NCI-H460 (cell line): ENCODE measurements at regions not wholly inside any gene's neighbourhood (a gene's known extent, or its start where the extent isn't known, plus 50 kb on each side); places are given as distances from the start of the nearest gene placed in this dataset.
A peak's percentile ranks its signal among the peaks of the same experiment; 100 is the strongest.
"Not testable (repeated sequence)": the region's sequence is repeated elsewhere in the genome, so short reads cannot be mapped to it uniquely, and the experiment has no call there.

Source experiments
- DNase-seq: peaks from one replicate; pipeline ENCODE4 v3.0.0-alpha.2; 2016; ENCODE audit warnings: low read depth; ENCODE audit errors: extremely low read depth

GRCh38 chr10:10661176-10661575 lies 356.5 kb upstream of the CELF2 start:
- no peak for DNase-seq

- no peak for DNase-seq
Measured at GRCh38 chr10:10662716-10663408, 354.8 kb upstream of the CELF2 start.

GRCh38 chr10:10663622-10664021 lies 354.1 kb upstream of the CELF2 start:
- no peak for DNase-seq

GRCh38 chr10:10665750-10666149 lies 351.9 kb upstream of the CELF2 start:
- DNase-seq: no peak

- no peak for DNase-seq
Measured at GRCh38 chr10:10667466-10667865, 350.2 kb upstream of the CELF2 start.

- DNase-seq: no peak
Measured at GRCh38 chr10:10676972-10677371, 340.7 kb upstream of the CELF2 start.

- peak; percentile 26 for DNase-seq
Measured at GRCh38 chr10:10677479-10677878, 340.2 kb upstream of the CELF2 start.

GRCh38 chr10:10680496-10680895 lies 337.2 kb upstream of the CELF2 start:
- no peak for DNase-seq

- DNase-seq: no peak
Measured at GRCh38 chr10:10684972-10685371, 332.7 kb upstream of the CELF2 start.

- no peak for DNase-seq
Measured at GRCh38 chr10:10685566-10685965, 332.1 kb upstream of the CELF2 start.

- DNase-seq: no peak
Measured at GRCh38 chr10:10687751-10688150, 329.9 kb upstream of the CELF2 start.

- no peak for DNase-seq
Measured at GRCh38 chr10:10699427-10699826, 318.2 kb upstream of the CELF2 start.

- DNase-seq: no peak
Measured at GRCh38 chr10:10701084-10701611, 316.5 kb upstream of the CELF2 start.

- no peak for DNase-seq
Measured at GRCh38 chr10:10702211-10702610, 315.5 kb upstream of the CELF2 start.

- DNase-seq: no peak
Measured at GRCh38 chr10:10703382-10703781, 314.3 kb upstream of the CELF2 start.

- DNase-seq: no peak
Measured at GRCh38 chr10:10712155-10712704, 305.4 kb upstream of the CELF2 start.

GRCh38 chr10:10714327-10714726 lies 303.3 kb upstream of the CELF2 start:
- DNase-seq: no peak

- no peak for DNase-seq
Measured at GRCh38 chr10:10716972-10717371, 300.7 kb upstream of the CELF2 start.

- no peak for DNase-seq
Measured at GRCh38 chr10:10722422-10722821, 295.2 kb upstream of the CELF2 start.

GRCh38 chr10:10725196-10725595 lies 292.5 kb upstream of the CELF2 start:
- no peak for DNase-seq

GRCh38 chr10:10726101-10726500 lies 291.6 kb upstream of the CELF2 start:
- DNase-seq: no peak

- DNase-seq: not testable (repeated sequence)
Measured at GRCh38 chr10:10727411-10727810, 290.3 kb upstream of the CELF2 start.

GRCh38 chr10:10727812-10728211 lies 289.9 kb upstream of the CELF2 start:
- DNase-seq: no peak
